HK-2 (cell line): ENCODE measurements at regions not wholly inside any gene's neighbourhood (a gene's known extent, or its start where the extent isn't known, plus 50 kb on each side); places are given as distances from the start of the nearest gene placed in this dataset.
"Not testable (repeated sequence)": the region's sequence is repeated elsewhere in the genome, so short reads cannot be mapped to it uniquely, and the experiment has no call there.

ENCODE experiments used
- DNase-seq: peaks from one replicate; pipeline ENCODE4 v3.0.0-alpha.2; 2018; ENCODE audit not compliant: unreplicated experiment

DNA sequence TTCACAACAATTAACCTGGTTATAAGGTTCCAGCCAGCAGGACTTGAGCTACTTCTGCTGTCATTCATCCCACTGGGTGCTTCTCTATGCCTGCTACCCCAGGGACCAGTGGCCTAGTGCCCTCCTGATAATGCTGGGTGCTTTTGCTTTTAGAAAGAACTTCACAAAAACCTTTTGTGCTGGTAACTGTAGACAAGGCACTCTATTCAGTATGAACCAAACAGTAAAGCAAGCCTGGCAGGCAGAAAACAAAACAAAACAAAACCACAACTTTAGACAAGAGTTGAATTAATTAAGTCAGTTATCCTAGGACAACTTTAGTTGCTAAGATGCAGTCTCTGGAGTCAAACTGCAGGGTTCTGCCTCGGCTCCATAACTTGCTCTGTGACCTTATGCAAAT lies 61.9 kb upstream of the ADGRL2 start:
- no peak for DNase-seq

- DNase-seq: no peak
Observed at GRCh38 chr1:81733480-81733879, 67.3 kb upstream of the ADGRL2 start.

DNA sequence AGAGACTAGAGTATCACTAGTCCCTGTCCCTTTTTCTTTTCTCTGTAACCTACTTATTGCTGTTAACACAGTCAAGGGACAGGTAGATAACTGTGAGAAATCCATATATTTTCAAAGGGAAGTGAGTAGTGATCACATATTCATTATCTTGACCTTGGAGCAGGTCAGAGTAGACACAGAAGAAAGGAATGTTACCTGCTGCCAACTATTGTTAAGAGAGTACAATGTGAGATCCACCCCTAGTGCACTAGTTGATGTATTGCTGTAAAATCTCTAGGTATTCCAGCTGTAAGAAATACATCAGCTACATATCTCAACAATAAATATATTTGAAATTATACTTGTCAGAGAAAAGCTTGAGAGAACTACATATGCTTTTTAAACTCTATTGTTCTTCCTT lies 68.7 kb upstream of the ADGRL2 start:
- no peak for DNase-seq

DNA sequence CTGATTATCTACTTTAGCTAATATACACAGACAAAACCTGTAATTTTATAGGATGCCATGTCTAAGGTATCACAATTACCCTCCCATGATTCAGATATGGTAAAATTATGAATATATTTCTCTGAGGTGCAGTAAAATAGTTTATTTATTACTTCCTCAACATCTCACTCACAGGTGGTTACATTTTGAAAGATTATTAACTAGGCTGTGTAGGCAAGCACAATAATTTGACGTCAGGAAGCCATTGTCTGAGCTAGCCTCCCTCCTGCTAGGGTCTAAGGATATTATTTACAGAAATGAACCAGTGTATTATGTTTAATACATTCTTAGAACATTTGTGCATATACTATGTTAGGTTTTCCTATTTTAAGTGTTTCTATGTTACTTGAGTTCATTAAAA lies 69.9 kb upstream of the ADGRL2 start:
- no peak for DNase-seq

- DNase-seq: not testable (repeated sequence)
Observed at GRCh38 chr1:81730299-81730698, 70.4 kb upstream of the ADGRL2 start.

- no peak for DNase-seq
Observed at GRCh38 chr1:81729818-81730217, 70.9 kb upstream of the ADGRL2 start.

DNA sequence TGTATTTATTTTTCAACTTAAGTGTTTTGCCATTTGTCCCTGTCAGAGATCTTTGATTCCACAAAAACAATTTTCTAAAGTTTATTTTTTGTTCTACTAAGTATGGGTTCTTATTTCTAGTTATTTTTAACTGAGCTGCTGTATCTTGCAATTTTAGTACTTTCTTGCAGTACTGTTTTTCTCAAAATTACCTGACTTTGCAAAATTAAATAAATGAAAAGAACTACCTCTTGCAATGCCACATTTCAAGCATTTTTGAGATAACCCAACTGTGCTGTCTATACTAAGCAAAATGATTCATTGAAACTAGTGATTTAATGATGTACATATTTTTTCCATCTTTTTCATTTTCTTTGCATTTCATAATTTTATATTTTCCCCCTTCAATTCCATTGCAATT lies 71.5 kb upstream of the ADGRL2 start:
- DNase-seq: no peak

GRCh38 chr1:81725823-81726222 lies 74.9 kb upstream of the ADGRL2 start:
- no peak for DNase-seq

DNA sequence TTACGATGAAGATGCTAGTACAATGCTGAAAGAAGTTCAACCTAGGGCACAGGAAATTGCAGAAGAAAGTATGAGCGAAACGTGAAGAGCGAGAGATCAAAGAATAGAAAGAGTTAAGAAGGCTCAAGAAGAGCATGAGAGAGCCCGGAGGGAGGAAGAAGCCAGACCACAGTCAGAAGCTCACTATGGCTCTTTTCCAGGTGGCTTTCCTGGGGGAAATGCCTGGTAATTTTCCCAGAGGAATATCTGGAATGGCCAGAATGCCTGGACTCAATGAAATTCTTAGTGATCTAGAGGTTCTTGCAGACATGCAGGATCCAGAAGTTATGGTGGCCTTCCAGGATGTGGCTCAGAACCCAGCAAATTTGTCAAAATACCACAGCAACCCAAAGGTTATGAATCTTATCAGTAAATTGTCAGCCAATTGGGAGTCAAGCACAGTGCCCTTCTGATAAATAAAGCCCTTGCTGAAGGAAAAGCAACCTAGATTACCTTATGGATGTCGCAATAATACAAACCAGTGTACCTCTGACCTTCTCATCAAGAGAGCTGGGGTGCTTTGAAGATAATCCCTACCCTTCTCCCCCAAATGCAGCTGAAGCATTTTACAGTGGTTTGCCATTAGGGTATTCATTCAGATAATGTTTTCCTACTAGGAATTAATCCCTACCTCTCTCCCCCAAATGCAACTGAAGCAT lies 78.0 kb upstream of the ADGRL2 start:
- DNase-seq: not testable (repeated sequence)

DNA sequence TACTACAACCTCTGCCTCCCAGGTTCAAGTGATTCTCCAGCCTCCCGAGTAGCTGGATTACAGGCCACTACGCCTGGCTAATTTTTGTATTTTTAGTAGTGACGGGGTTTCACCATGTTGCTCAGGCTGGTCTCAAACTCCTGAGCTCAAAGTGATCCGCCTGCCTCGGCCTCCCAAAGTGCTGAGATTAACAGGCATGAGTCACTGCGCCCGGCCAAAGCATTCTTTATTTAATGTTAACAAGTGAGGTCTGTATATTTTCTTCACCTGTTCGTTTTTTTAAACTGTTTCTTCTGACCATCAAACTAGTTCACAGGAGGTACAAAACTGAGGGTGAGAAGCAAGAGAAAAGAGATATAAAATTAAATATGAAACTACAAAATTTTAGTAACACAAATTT lies 80.5 kb upstream of the ADGRL2 start:
- not testable (repeated sequence) for DNase-seq

DNA sequence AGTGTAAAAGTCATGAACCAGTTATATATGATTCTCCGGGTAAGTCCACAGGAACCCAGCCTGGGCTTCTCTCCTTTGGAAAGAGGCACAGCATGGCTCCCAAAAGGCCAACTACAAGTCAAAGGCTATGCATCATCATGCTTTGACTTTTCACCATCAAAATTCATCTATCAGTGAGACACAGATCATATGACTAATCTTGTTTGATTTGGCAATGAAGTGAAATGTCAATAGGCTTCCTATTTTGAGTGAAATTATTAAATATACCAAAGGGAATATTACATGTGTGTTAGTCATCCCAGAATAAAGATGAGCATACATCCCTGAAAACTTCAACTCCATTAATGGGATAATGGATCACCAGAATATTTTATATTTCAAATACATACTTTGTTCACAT lies 83.5 kb upstream of the ADGRL2 start:
- no peak for DNase-seq

GRCh38 chr1:81715391-81715790 lies 85.3 kb upstream of the ADGRL2 start:
- no peak for DNase-seq

DNA sequence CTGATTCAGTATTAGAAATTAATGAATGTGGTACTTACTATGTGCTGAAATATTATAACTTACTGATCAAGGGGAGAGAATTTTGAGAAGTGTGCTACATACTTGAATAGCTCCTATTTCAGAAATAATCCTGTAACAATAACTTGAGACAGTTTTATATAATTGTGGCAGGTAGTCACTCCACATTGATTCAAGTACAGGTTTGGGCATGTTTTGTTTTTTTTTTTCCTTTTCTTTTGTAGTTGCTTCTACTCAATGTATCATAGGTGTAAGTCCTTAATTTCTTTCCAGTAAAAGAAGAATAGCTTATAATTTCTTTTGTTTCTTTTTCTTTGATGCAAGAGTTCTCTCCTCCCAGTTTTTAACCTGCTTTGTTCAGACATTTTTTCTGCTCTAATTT lies 86.1 kb upstream of the ADGRL2 start:
- DNase-seq: no peak

- no peak for DNase-seq
Observed at GRCh38 chr1:81712425-81712824, 88.3 kb upstream of the ADGRL2 start.

GRCh38 chr1:81710857-81711256 lies 89.9 kb upstream of the ADGRL2 start:
- no peak for DNase-seq

DNA sequence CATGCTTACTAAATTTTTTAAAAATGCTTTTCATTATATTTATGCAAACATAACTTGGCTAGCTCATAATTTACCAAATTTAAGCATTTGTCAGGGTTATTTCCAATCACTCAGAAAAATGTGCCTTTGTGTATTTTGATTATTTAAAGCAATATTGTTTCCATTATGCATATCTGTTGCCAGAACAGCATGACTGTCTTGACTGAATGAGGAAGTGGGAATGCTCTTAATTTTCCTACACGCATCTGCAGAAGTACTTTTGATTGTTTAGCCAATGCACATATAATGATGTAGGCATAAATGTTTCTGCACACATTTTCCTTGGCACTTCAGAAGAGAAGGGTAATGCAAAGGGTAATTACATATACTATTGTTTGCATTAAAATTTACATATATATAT lies 92.5 kb upstream of the ADGRL2 start:
- no peak for DNase-seq

- DNase-seq: no peak
Observed at GRCh38 chr1:81706650-81707435, 93.9 kb upstream of the ADGRL2 start.

DNA sequence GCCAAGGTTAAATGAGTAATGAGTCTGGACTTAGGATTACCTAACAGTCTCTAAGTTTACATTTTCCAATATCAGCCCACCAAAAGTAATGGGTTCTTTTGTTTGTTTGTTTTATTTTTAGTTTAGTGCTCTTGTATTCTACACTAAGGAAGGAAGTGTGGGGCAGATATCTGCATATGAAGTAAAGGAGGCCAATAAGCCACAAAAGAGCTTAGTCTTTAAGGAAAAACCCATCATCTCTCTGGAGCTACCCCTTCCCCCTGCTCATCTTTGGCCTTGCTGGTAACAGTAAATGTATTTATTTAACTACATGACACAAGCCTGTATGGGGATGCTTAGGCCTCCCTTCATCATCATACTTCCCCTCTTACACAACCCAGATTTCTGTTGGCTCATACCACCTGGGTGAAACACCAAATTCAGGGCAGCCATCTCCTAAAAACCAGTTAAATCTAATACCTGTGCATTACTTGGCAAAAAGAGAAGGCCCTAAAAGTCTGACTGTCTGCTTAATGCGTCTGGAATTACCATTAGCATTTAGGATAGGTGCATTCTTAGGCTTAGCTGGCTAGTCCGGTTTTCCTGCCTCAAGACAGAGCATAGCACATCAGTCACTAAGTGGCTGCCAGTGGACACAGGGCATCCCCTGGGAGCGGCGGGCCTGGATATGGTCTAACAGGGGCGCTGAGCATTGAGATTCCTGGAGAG lies 96.8 kb upstream of the ADGRL2 start:
- DNase-seq: no peak

GRCh38 chr1:81703391-81703755 lies 97.4 kb upstream of the ADGRL2 start:
- DNase-seq: no peak

- no peak for DNase-seq
Observed at GRCh38 chr1:81702903-81703302, 97.8 kb upstream of the ADGRL2 start.

GRCh38 chr1:81702079-81702715 lies 98.5 kb upstream of the ADGRL2 start:
- no peak for DNase-seq

DNA sequence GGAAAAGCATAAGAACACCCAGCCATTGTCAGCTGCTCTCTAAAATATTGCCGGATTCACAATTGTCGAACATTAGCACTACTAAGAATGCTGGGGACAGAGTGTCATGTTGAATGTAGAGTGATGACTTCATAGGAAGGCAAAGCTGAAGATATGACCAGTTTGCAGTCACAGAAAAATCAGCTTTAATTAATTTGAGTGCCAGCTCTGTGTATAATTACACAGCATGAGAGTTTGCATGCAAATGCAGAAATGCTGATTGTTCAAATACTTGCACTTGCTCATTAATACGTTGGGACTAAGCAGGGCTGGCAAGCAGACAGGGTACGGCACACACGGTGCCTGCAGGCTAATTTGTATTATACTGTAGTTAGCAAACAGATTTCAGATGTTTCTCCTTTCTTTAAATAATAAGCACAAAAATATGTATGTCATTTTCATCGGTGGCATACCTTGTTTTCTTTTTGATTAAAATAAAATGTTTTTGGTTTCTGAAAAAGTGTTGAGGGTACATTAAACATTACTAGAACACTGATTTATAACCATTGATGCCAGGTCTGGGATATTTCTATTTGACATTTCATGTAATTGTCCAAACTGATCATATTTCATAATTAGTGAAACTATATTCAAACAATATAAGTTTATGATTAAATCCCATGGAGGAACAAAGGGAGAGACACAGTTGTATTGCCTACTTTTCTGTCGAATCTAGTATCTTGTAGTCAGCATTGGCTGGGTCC lies 99.8 kb upstream of the ADGRL2 start:
- DNase-seq: no peak
